PC-9 (cell line): ENCODE measurements at regions not wholly inside any gene's neighbourhood (a gene's known extent, or its start where the extent isn't known, plus 50 kb on each side); places are given as distances from the start of the nearest gene placed in this dataset.

Experiments used
- EZH2 ChIP-seq: fragments of 200-600 bp; sonication (generic); IDR thresholded peaks from 2 replicates; pipeline ENCODE4 v1.8.0; 2017; ENCODE audit warnings: antibody characterized with exemption, low read depth
- TF ChIP-seq, protein P1 (sequence below): fragments of 200-600 bp; sonication (generic); conservative IDR thresholded peaks from 2 replicates; pipeline ENCODE4 v1.6.1; 2017; ENCODE audit warnings: mixed run types, antibody characterized with exemption, mild to moderate bottlenecking, moderate library complexity

DNA sequence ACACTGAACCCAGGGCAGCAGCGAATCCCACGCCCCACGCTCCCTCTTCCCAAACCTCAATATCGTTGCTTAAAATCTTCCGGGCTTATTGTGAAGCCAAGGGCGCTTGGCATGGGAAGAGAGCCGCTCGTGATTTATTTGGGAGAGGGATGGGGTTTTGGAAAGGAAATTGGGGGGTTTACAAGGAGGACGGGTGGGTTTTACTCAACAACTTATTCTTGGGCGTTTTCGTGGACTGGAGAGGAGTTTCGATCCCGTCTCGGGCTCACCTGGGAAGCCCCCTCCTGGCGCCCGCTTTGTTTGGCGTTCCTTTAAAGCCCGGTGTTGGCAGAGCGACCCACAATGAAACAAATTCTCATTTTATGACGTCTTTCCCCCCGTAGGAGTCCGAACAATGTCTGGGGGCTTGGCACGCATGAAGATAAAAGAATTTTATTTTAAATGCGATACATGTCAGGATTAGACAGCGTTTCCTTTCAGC lies 135.3 kb downstream of the INSIG2 start:
- TF ChIP-seq, protein P1, sequence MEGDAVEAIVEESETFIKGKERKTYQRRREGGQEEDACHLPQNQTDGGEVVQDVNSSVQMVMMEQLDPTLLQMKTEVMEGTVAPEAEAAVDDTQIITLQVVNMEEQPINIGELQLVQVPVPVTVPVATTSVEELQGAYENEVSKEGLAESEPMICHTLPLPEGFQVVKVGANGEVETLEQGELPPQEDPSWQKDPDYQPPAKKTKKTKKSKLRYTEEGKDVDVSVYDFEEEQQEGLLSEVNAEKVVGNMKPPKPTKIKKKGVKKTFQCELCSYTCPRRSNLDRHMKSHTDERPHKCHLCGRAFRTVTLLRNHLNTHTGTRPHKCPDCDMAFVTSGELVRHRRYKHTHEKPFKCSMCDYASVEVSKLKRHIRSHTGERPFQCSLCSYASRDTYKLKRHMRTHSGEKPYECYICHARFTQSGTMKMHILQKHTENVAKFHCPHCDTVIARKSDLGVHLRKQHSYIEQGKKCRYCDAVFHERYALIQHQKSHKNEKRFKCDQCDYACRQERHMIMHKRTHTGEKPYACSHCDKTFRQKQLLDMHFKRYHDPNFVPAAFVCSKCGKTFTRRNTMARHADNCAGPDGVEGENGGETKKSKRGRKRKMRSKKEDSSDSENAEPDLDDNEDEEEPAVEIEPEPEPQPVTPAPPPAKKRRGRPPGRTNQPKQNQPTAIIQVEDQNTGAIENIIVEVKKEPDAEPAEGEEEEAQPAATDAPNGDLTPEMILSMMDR, result no peak
- no peak for TF ChIP-seq EZH2
